ENCODE measurements at regions not wholly inside any gene's neighbourhood (a gene's known extent, or its start where the extent isn't known, plus 50 kb on each side); places are given as distances from the start of the nearest gene placed in this dataset.

- TF ChIP-seq RAD51 (IDR thresholded peaks at IDR 0.05; ENCODE audit: borderline replicate concordance) = no peak
- TF ChIP-seq ZBTB49 (CRISPR knock-in tag; IDR thresholded peaks at IDR 0.05; ENCODE audit: borderline replicate concordance) = no peak
- TF ChIP-seq XRCC5 (optimal IDR thresholded peaks at IDR 0.05; ENCODE audit: low read length) = no peak
- no peak for TF ChIP-seq ZNF274 (CRISPR knock-in tag; IDR thresholded peaks at IDR 0.05)
- TF ChIP-seq STAG1 (CRISPR knock-in tag; IDR thresholded peaks at IDR 0.05) = no peak
- no peak for TF ChIP-seq ZNF652 (CRISPR knock-in tag; IDR thresholded peaks at IDR 0.05; ENCODE audit: borderline replicate concordance, low read depth)
- no peak for TF ChIP-seq HES4 (CRISPR knock-in tag; IDR thresholded peaks at IDR 0.05; ENCODE audit: borderline replicate concordance)
- TF ChIP-seq GPBP1L1 (CRISPR knock-in tag; IDR thresholded peaks at IDR 0.05) = no peak
- no peak for TF ChIP-seq ZNF878 (CRISPR knock-in tag; IDR thresholded peaks at IDR 0.05)
- TF ChIP-seq BRF2 (CRISPR knock-in tag; IDR thresholded peaks at IDR 0.05) = no peak
- TF ChIP-seq ZFP36 (IDR thresholded peaks at IDR 0.05; ENCODE audit: borderline replicate concordance, low read depth, low read length, partially characterized antibody) = no peak
- TF ChIP-seq ZNF335 (CRISPR knock-in tag; IDR thresholded peaks at IDR 0.05) = no peak
- no peak for TF ChIP-seq CTCF (CRISPR knock-in tag; IDR thresholded peaks at IDR 0.05)
- TF ChIP-seq CREM (IDR thresholded peaks at IDR 0.05) = no peak
- TF ChIP-seq CREM (CRISPR knock-in tag; IDR thresholded peaks at IDR 0.05) = no peak
Observed at GRCh38 chr13:100898431-100898830, 223.8 kb upstream of the TMTC4 start.
